ENCODE measurements at regions not wholly inside any gene's neighbourhood (a gene's known extent, or its start where the extent isn't known, plus 50 kb on each side); places are given as distances from the start of the nearest gene placed in this dataset.

DNA sequence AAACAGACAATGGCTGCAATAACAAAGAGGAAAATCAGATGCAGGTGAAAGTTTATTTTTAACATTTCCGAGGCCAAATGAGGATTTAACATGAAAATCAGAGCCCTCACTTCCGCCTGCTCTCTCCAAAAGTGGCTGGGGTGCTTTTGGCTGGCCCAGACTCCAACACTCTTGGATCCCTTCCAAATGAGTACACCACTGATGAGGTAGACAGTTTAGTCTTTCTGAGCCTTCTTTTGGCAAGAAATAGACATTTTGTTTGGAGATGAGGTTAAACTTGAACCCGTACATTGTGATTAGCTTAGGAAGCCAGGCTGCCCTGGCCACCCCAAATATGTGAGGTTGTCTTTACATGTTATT lies 51.0 kb upstream of the TRA2B start:
- TF ChIP-seq, protein P1, sequence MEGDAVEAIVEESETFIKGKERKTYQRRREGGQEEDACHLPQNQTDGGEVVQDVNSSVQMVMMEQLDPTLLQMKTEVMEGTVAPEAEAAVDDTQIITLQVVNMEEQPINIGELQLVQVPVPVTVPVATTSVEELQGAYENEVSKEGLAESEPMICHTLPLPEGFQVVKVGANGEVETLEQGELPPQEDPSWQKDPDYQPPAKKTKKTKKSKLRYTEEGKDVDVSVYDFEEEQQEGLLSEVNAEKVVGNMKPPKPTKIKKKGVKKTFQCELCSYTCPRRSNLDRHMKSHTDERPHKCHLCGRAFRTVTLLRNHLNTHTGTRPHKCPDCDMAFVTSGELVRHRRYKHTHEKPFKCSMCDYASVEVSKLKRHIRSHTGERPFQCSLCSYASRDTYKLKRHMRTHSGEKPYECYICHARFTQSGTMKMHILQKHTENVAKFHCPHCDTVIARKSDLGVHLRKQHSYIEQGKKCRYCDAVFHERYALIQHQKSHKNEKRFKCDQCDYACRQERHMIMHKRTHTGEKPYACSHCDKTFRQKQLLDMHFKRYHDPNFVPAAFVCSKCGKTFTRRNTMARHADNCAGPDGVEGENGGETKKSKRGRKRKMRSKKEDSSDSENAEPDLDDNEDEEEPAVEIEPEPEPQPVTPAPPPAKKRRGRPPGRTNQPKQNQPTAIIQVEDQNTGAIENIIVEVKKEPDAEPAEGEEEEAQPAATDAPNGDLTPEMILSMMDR (IDR thresholded peaks at IDR 0.05; ENCODE audit: low read depth, low read length, poor library complexity, severe bottlenecking): no peak
- no peak for TF ChIP-seq EZH2phosphoT487 (IDR thresholded peaks at IDR 0.05; ENCODE audit: borderline replicate concordance, low read length)

Measured in DOHH2 (cell line).